ENCODE measurements at regions not wholly inside any gene's neighbourhood (a gene's known extent, or its start where the extent isn't known, plus 50 kb on each side); places are given as distances from the start of the nearest gene placed in this dataset.

DNA sequence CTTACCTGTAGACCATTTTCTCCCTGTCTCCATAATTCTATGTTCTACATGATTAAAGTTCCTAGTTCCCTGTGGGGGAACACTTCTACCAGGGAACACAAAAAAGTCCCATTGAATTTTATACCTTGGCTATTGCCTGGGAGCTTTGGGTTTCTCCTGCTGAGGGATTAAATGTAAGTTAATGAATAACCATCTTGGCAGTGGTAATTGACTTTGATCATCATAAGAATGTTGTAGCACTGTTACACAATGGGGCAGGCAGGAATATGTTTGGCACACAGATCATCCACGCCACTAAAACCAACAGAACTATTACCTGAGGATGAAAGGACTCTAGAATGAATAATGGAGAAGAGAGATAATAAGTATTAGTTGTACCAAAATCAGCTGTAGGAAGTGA lies 1106.2 kb upstream of the GJE1 start:
- TF ChIP-seq CTCF (conservative IDR thresholded peaks at IDR 0.05 in 1 of 2, IDR thresholded peaks at IDR 0.05 in 1 of 2; ENCODE audit: extremely low read depth in 1 of 2, insufficient read depth in 1 of 2, low read depth in 1 of 2, low read length in 2 of 2) (no peak), EZH2 (IDR thresholded peaks at IDR 0.05; ENCODE audit: borderline replicate concordance, low read length) (no peak)

All from mammary epithelial cell (primary cell).